SKM-1 treated with dmso at 0.1 percent for 144 hours (cell line): ENCODE measurements at regions not wholly inside any gene's neighbourhood (a gene's known extent, or its start where the extent isn't known, plus 50 kb on each side); places are given as distances from the start of the nearest gene placed in this dataset.

Source experiments
- DNase-seq: peaks from one replicate; lab custom pipeline; 2025; ENCODE audit not compliant: unreplicated experiment; lab: John Stamatoyannopoulos, UW

DNA sequence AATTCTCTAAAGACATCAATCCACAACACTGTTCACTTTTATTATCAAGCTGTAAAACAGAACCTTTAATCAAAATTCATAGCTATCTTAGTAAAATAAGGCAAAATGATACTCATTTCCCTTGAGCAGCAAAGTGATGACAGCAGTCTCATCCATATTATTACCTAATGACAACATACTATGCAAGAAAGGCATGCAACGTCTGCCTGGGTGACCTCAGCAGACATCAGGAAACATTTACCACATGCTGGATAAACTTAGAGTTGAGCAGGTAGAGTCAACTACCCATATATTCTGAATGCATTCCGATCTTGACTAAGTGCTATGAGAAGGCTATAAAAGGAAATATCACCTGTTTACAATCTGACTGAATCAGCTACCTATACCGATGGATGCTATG lies 145.1 kb downstream of the SIPA1L2 start:
- DNase-seq = no peak

DNA sequence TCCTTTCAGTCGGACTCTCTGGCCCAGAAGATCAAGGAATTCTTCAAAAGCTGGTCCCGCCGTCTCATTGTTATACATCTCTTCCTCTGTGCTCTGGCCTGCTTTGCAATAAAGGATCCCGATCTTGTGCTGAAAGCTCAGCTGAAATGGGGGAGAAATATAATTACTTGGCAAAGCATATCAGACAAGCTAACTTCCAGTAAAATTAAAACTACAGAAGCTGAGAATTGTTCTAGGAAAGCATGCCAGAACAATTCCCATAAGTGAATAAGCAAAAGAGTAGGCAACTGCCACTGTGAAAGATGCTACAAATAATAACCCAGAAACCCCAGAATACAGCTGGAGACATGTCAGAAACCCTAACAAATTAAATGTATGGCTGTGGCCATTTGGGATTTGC lies 146.1 kb downstream of the SIPA1L2 start:
- DNase-seq = no peak

DNA sequence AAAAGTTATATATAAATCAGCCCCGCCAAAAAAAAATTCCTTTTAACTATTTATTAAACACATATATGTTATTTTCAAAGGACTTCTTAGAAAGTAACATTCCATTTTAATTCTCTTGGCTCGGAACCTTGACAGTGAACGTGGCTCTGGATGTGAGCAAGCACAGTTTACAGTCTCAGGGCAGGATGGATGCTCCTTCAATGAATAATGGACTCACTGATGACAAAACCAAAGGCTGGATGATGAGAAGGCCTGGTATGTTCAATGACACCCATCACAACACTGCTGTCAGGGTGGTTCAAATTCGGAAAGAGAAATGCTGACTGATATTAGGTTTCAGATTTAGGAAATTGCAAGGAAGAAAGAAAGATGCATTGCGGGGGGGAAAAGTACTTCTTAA lies 148.8 kb downstream of the SIPA1L2 start:
- no peak for DNase-seq

DNA sequence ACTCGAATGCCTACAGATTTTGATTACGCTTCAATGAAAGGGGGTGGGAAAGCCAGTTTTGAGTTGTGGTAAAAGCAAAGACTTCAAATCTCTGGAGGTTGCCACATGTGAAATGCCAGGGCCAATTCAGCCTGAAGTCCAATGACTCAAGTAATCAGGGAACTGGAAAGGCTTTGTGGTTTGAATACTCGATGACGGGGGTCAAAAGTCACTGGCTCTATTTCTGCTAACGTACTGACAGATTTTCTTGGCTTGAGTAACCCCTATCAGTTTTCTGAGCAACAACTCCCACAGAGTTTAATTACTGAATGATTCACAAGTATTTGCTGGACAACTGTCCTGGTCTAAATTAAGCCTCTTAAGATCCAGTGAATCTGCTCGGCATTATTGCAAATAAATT lies 152.2 kb downstream of the SIPA1L2 start:
- DNase-seq = no peak

DNA sequence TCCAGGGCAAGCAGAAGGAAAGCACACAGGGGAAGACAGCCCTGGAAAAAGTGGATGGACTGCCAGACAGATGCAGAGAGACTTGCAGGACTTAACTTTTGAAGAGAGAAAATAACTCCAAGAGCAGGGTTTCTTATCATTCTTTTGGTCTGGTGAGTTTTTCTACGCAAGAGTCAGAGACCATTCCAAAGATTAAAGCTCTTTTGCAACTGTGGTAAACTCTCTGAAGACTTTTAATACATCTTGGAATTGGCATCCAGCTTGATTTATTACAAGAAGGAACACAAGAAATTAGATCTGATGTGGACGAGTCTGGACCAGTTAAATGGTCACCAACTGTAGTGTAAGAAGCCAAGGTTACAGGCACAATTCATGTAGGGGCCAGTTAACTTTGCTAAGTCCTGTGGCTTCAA lies 153.4 kb downstream of the SIPA1L2 start:
- no peak for DNase-seq

DNA sequence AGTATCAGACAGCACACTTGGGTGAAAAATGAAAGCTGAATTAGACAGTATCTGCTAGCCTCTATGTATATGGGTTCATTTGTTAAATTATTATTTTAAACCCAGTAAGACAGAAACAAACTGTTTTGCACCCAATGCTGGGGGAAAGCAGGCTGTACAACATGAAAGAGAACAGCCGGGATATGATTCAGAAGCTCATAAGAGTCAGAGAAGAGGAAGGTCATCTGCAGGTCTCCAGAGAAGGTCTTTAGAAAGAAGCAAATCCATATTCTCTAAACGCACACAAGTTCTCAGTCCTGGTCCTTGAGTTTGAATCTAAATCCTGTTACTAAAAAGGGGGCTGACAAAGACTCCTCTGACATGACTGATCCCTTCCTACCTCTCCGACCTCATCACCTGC lies 155.1 kb downstream of the SIPA1L2 start:
- peak; percentile 4 for DNase-seq

DNA sequence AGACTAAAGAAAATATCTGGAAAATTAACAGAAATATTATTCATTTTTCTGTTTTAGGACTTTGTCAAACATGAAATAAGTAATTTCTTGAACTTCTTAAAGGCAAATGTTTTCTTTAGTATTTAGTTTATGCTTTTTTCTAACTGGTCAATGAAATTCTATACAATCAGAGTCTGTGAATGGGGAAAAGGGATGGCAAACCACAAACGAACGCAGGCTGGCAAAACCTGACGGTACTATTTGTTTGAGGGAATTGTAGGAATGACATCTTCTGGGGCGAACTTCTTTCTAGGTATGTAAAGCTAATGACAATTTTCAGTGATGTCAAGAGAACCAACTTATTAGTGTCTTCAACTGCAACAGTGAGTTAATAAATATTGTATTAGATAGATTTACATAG lies 156.0 kb downstream of the SIPA1L2 start:
- DNase-seq = no peak

DNA sequence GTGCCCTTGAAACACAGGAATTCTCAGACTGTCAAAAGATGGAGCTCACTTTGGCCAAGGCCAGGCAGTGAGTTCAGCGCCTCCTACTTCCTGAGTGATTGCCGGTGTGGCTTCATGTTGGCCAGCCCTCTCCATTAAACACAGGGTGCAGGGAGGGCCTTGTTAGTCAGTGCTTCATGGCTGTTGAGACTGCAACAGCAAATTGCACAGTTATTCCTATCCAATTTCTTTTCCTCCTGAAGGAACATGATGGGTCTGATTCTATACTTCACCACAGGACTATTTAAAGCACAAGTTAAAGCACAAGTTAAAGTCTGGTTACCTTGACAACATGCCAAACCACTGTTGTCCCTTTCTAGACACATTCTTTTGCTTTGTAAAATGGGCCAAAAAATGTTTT lies 156.6 kb downstream of the SIPA1L2 start:
- no peak for DNase-seq

DNA sequence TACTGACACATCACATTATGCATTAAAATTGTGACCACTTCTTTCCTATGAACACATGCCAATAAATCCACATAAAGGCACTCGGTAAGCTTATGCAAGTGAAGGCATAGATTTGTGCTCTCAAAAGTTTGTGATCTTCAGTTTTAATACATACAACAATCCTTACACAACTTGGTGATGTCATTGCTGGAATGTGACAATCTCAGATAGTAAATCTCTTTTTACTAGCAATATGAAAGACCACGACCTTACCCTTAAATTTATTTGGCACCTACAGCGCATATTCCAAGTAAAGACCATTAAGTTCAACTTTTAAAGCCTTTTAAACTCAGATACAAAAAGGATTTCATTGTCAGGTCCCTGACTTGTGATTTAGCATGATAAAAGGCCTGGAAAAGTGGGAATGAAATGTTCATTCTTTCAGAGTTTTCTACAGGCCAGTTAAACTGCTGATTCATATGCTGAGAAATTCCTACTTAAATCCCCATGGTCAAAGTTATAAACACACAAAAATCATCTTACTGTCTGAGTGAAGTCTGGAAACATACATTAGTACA lies 157.4 kb downstream of the SIPA1L2 start:
- DNase-seq = no peak

DNA sequence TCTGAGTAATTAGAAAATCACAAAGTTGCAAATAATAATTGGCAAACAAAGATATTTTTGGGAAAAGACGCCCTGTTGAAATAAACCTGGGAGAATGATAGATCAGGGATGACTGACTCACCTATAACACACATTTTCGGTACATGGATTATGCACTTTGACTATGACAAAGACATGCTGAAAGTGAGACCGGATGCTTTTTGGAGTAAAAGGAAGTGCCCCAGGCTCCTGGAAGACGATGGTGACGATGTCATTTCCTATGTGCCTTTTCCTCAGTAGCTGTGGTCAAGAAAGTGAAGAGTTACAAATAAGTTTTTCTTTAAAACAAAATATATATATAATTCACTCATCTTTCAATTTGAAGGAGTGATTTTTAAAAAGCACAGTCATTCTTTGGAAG lies 158.7 kb downstream of the SIPA1L2 start:
- no peak for DNase-seq

DNA sequence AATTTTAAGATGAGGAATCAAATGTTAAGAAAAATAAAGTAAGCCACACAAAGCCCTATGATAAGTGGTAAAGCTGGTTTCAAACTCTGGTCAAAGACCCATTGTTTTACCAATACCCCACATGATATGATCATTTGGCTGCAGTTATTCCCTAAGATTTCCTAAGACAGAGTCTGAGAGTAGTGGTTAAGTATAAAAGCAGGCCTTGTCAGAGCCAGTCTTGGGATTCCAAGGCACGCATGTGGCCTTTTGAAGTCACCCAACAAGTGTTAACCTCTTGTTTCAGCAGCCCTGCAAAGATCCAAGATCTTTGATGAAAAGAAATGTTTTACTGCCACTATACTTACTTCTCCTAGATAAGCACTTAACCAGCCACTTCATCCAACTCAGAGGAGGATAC lies 159.2 kb downstream of the SIPA1L2 start:
- no peak for DNase-seq

DNA sequence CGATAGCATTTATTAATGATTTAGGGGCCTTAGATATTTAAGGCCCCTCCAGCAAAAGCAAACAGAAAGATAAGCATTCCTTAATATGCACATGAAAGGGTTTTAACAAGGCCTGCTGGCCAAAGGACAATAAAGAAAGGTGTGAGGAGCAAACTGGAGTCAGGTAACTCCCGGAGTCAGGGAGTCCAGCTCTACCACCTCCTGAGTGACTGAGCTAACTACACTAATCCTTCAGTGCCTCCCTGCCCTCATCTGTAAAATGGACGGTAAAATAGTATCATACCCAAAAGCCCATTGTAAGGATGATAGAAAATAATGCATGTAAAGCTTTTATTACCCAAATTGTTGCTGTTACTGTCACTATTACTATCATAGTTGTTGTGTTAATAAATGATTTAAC lies 161.7 kb downstream of the SIPA1L2 start:
- no peak for DNase-seq

DNA sequence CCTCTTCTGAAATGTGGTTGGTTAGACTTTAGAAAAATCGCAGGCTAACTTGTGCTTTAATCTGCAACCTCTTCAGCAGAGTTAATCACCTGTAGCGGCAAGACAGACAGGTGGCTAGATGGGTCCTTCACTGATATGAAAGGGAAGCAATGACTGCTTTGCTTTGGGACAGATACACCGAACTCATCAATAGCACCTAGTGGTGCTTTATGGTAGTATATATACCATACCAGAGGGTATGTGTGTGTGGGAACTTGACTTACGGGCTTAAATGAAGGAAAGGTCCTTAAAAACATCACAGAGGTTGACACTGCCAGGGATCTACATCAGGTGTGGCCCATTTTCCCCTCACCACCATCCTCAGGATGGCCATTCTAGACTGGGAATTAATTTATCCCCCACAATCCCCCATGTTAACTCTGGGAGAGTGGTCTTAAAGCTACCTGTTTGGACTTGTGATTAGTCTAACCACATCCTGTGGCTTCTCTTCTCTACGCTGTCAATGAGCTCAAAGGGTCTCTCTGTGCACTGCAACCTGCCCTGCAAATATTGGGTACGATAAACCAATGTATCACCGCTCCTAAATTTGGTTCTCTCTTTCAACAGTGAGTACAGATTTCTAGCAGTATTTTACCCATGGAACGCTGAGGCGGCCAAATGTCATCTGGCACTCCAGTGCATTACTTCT lies 162.7 kb downstream of the SIPA1L2 start:
- DNase-seq = no peak

DNA sequence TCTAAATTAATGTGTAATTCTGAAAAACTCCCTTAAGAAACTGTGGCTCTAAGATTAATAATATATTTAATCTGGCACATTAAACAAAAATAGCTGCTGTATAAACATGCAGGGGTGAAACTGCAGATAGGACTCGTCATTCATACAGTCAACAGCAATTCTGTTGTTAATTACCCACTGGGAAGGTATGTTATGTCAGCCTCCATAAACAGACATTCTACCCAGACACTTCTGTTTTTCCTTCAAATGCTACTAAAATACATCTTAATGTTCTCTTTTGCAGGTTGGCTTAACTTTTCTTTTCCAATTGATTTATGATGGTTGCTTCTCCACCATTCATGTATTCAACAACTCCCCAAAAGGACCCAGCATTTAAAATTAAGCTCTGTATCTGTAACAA lies 165.6 kb downstream of the SIPA1L2 start:
- no peak for DNase-seq

DNA sequence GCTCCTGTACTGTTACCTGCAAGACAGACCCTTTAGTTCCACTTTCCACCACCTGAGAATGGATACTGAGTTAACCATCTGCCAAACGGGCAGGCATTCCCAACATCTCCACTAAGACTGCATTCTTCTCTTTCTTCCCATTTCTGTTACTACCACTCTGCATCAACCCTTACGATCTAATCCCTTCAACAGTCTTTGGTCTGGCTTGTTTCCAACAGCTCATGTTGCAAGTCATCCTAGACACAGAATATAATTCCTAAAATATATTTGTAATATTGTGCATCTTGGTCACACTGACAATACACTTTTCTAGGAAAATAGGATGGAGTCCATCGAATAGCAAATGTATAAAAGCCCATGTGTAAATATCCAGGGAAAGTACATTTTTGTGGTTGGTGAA lies 166.7 kb downstream of the SIPA1L2 start:
- DNase-seq = no peak

DNA sequence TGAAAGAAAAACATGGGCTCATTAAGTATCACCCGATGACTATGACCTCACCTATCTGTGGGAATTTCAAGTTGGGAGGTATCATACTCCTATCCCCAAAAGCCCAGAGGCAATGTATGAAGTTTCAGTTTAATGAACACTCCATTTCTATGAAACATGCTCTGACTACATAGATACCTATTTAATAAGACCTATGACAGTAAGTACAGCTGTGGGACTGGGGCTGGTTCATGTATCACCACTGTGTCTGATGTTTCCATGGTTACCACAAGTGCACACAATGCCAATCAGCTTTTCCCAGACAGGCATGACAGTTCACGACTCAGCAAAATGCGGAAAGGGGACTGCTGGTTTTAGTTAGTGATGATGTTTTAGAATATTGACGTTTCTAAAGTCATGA lies 167.7 kb downstream of the SIPA1L2 start:
- no peak for DNase-seq

DNA sequence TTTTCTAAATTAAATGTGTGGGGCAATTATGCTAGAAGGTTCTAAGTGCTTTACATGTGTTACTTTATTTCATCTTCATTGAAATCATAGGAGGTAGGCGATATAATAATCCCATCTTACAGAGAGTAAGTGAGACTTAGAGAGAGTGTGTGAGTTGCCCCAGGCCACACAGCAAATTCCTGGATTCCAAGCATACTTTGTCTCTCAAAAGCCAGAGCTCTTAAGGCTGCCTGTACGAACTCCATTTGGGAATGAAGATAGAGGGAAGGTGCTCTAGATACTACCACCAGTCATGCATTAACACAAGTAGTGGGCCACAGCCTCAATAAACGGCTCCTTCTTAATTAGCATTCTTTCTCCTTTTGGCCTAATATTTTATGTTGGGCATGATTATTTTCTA lies 170.1 kb downstream of the SIPA1L2 start:
- DNase-seq = no peak

DNA sequence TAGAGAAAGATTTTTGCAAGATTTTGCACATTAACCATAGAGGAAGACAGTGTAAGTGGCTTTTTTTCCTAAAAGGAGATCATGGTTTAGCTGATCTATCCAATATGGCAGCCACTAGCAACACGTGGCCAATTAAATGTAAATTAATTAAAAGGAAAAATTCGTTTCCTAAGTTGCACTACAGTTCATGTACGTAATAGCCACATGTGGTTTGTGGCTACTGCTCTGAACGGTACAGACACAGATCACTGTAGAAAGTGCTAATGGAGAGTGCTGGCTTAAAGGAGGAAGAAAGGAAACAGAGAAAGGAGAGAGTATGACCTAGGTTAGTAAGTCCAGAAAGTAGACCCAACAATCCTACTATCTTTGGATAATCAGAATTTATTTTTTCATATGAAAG lies 170.8 kb downstream of the SIPA1L2 start:
- DNase-seq = peak; percentile 47

DNA sequence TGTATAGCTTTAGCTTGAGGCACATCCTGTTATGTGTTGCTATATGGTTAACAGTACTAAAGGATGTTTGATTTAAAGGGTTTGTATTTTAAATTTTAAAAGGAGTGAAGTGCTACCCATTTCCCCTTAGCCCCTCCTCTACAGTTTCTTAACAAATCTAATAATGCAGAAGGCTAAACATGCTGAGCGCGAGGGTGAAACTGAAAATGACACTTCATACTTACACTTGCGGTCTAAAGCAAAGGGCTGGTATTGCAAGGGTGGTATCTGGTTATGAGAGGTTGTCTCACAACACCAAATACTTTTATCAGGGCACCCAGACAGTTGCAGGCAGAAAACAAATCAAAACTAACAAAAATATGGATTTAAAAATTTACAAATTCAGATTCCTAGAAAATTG lies 172.3 kb downstream of the SIPA1L2 start:
- no peak for DNase-seq

DNA sequence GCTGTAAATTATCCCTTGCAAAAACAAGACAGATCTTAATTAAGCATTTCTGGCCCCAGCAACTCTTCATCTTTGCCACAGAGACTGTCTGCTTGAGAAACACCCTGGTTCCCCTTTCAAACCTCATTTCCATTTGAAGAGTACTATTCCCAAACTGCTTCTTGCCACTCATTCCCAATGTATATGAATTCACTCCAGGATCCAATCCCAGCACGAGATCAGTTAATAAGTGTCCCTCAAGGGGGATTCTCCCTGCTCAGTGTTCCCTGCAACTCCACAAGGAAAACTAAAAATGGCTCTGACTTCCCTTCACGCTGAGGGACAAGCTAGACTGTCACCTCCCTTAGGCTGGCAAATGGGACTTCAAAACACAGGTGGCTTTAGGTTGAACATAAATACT lies 173.2 kb downstream of the SIPA1L2 start:
- peak; percentile 35 for DNase-seq

DNA sequence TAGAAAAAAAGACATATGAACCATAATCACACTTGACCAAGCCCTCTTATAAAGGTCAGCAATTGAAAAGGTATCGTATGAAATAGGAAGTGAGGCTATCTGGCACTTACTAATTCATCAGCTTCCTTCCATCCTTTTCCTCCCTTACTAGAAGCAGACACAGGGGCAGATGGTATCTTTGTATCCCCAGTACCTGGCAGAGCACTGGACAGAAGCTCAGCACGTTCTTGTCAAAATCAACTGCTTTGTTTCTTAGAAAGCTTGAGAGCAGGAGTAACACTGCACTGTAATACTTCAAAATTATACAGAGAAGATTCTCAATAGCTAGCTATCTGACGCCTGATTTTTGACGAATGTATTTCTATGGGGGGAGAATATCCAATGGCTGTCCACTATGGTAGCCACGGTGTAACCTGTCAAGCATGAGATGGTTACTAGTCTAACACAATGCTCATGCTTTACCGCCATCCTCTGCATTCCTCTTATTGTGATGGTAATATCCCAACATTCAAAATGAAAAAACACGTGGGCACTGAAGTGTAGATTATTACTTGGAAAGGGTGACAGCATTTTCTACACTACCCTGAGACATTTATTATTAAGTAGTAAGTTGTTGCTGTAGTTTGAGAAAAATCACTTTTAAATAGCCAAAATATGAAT lies 175.6 kb downstream of the SIPA1L2 start:
- DNase-seq = no peak

DNA sequence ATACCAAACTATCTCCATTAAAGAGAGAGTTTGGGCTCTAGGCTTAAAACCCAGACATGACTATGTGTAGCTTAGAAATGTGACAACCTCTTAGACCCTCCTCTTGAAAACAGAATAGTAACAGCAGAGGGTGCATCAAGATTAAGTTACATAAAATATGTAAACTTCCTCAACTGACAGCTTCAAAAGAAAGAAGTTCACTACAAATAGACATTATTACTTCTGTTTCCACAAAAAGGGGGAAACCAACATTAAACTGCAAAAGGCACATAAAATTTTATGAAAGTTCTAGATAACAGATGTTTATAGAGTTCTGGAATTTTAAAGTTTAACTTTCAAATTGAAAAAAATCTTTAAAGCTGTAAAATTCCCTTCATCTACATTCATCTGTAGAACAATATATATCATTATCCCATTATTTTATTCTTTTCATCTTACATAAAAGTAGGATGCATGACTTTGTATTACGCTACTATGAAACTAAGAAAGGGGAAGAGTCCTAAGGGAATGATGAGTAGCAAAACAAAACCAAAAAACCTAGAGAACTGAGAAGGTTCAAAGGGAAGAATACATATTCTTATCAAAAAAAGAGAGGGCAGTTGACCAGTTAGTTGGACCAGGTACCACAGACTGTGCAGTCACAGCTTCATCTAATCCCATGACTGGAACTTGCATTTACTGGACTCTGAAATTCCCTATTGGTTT lies 177.0 kb downstream of the SIPA1L2 start:
- DNase-seq = no peak
